UCSD-AML1 (cell line): ENCODE measurements at regions not wholly inside any gene's neighbourhood (a gene's known extent, or its start where the extent isn't known, plus 50 kb on each side); places are given as distances from the start of the nearest gene placed in this dataset.
"Not testable (repeated sequence)": the region's sequence is repeated elsewhere in the genome, so short reads cannot be mapped to it uniquely, and the experiment has no call there.

Experiments
- DNase-seq: peaks from one replicate; lab custom pipeline; 2025; ENCODE audit not compliant: unreplicated experiment; lab: John Stamatoyannopoulos, UW

- DNase-seq, result no peak
Observed at GRCh38 chr6:21708320-21708580, 114.7 kb downstream of the SOX4 start.

- DNase-seq, result no peak
Observed at GRCh38 chr6:21710216-21710615, 116.7 kb downstream of the SOX4 start.

DNA sequence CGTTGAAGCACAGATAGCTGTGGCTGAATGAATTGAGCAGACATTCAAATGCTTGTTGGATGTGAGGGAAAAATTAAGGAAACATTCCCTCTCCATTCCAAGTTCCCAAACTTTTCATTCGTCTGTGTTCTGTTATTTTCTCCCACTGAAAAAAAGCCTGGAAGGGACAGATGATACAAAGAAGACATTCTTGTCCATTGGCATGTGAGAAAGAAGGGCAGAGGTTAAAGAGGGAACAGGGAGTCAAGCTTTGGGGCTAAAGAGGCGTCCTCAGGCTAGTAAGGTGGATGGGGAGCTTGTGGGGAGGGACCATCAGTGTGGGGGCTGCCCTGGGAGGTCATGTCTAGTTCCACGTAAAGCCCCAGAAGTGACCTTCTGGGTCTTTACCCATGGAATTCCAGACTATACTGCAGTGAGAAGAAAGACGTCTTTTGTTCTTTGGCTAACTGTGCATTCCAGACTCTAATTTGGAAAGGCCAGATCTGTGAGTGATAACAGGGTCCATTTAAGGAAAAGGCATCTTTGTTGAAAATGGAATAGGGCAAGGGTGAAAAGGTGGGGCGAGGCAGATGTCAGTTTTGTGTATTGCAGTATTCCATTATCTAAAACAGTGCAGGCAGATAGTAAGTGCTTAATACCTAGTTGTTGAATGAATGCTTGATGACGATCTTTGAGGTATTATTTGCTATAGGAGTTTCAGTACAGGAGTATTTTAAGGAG, 117.5 kb downstream of the SOX4 start:
- no peak for DNase-seq

- DNase-seq, result no peak
Observed at GRCh38 chr6:21712213-21712612, 118.7 kb downstream of the SOX4 start.

- DNase-seq, result no peak
Observed at GRCh38 chr6:21713481-21713880, 119.9 kb downstream of the SOX4 start.

- DNase-seq, result no peak
Observed at GRCh38 chr6:21715180-21715579, 121.6 kb downstream of the SOX4 start.

DNA sequence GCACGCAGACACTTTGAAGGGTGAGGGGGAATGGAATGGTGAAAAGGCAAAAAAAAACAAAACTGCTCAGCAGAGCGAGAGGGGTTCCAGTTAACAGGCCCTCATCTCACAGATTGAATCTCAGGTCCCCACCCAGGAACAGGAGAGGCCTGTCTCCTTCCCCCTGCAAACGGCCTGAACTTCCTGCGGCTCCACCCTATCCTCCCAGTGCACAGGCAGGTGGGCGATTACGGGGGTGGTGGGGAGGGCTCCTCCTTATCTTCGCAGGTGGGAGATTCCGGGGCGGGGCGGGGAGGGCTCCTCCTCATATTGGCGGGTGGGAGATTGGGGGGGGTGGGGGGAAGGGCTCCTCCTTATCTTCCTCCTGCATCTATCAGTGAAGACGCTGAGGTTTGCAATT, 129.0 kb downstream of the SOX4 start:
- no peak for DNase-seq

- DNase-seq, result no peak
Observed at GRCh38 chr6:21726676-21727075, 133.1 kb downstream of the SOX4 start.

GRCh38 chr6:21728141-21728540, 134.6 kb downstream of the SOX4 start:
- no peak for DNase-seq

- no peak for DNase-seq
Observed at GRCh38 chr6:21729431-21729830, 135.9 kb downstream of the SOX4 start.

- no peak for DNase-seq
Observed at GRCh38 chr6:21730533-21730932, 137.0 kb downstream of the SOX4 start.

- no peak for DNase-seq
Observed at GRCh38 chr6:21731411-21732031, 138.0 kb downstream of the SOX4 start.

- DNase-seq, result not testable (repeated sequence)
Observed at GRCh38 chr6:21732032-21732730, 138.6 kb downstream of the SOX4 start.

- no peak for DNase-seq
Observed at GRCh38 chr6:21732731-21733130, 139.2 kb downstream of the SOX4 start.

- no peak for DNase-seq
Observed at GRCh38 chr6:21733311-21733710, 139.8 kb downstream of the SOX4 start.

- no peak for DNase-seq
Observed at GRCh38 chr6:21734204-21734603, 140.7 kb downstream of the SOX4 start.

GRCh38 chr6:21738180-21739094, 144.9 kb downstream of the SOX4 start:
- no peak for DNase-seq

DNA sequence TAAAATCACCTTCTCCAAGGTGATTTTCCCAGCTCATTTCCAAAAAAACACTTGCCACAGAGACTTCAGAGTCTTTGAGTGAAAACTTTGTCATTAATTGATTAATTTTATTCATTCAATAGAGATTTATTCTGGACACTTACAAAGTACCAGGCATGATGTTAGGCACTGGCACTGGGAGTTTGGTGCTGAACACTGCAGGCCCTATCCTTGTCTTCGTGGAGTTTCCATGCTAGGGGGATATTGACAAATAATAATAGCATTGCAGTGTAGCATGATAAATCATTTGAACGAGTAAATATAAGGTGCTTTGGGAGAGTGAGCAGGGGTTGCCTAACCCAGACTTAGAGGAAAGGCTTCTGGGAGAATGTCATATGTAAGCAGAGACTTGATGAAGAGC, 145.7 kb downstream of the SOX4 start:
- DNase-seq, result no peak

- DNase-seq, result no peak
Observed at GRCh38 chr6:21739838-21740237, 146.3 kb downstream of the SOX4 start.

- no peak for DNase-seq
Observed at GRCh38 chr6:21740376-21741124, 147.0 kb downstream of the SOX4 start.
